Middle frontal gyrus (tissue), 1 donor: ENCODE measurements at regions not wholly inside any gene's neighbourhood (a gene's known extent, or its start where the extent isn't known, plus 50 kb on each side); places are given as distances from the start of the nearest gene placed in this dataset.
"Not testable (repeated sequence)": the region's sequence is repeated elsewhere in the genome, so short reads cannot be mapped to it uniquely, and the experiment has no call there.

Experiments
- DNase-seq: peaks from one replicate; pipeline ENCODE4 v3.0.0-alpha.2; 2015; ENCODE audit warnings: low spot score; ENCODE audit errors: extremely low spot score

DNA sequence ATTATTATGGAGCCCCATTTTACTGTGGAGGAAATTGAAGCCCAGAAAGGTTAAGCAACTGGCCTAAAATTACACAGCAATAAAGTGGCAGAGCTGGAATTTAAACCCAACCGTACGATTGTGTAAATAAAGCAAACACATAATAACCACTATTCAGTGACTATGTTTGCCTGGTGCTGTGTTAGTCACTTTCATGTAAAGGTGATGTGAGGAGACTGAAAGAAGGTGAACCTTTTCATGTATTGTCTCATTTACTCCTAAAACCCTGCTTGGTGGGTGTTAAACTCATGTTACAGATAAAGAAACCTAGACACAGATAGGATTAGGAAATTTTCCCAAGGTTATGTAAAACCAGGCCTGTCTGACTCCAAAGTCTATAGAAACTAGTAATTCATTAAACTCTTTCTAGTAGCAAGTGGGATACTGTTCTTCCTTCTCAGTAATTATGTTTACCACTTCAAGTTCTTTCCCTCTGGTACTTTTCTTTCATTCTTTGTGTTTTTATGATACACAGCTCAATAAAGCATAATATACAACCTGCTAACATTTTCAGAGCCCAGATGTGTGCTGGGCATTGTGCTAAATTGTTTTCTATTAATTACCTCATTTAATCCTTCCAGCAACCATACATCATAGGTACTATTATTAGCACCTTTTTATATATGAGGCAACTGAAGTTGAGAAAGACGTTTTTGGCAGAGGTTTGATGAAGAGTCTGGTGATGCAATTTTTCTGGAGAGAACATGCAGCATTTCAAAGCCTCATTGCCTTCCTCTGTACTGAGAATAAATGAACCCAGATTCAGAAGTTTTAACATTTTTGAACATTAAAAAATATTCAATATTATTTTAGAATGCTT, 202.7 kb downstream of the SPRY1 start:
- no peak for DNase-seq

DNA sequence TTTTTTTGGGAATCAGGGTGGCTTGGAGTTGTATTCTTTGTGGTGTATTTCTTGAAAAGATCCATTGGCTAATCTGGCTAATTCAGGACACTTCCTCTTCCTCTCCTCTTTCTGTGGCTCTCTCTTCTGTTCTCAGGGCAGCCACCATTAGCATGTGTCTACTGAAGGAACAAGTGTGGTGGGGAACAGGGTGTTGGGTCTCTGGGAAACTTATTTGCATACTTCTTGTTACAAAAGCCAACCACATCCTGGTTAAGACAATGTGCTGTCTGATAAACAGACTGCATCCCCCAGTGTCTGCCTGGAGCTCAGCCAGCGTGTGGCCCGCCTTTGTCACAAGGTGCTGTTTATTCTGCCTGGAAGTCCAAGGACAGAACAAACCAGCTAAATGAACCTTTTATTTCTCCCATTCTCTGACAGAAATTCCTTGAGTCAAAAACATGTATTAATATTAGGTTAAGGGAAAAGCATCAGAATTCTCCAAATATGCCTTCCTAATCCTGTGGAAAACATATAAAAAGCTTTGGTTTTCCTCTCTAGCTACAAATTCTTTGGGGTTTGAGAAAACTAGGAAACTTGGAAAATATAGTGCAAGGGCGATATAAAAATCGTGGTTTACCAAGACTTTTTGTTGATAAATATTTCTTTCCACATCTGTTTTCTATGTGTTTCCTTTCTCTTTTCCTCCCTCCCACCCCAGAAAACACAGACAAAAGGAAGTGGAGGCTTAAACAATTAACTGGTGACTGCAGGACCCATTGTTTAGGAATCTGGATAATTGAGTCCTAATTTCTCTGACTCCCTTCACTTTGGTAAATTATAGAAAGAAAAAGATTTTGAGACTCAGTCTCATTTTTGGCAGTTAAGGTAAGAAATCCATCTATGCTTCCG, 203.6 kb downstream of the SPRY1 start:
- DNase-seq: peak; percentile 14

DNA sequence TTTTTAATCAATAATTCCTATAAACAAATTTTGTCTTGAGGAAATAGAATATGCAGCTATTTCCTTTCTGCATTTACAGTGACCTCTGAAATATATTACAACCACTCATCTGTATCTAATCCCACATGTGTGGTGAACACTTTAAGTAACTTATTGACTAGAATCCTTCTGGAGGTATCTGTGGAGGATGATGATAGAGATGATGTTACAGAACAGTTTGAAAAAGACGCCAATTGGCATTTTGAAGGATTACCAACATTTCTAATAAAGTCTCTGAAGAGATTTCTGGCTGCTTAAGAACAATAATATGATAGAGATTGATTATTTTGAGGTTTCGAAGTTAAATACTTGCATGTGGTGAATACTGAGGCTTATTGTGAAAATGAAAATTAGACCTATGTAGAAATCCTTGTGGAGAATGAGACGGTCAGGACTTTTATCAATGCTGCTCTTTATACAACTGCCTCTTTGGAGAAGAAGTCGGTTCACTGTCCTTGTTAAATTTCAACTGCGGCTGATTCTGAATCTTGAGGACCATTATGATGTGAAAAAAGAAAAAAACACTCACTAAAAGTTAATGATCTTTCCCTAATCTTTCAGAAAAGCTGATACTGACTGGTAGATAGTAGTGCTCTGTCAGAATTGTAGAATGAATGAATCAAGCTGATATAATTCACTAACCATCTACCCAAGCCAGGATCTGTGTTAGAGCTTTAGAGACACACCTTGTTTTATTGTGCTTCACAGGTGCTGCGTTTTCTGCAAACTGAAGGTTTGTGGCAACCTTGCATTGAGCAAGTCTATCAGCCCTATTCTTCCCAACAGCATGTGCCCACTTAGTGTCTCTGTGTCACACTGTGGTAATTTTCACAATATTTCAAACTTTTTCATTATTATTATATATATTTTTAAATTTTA, 204.7 kb downstream of the SPRY1 start:
- no peak for DNase-seq

DNA sequence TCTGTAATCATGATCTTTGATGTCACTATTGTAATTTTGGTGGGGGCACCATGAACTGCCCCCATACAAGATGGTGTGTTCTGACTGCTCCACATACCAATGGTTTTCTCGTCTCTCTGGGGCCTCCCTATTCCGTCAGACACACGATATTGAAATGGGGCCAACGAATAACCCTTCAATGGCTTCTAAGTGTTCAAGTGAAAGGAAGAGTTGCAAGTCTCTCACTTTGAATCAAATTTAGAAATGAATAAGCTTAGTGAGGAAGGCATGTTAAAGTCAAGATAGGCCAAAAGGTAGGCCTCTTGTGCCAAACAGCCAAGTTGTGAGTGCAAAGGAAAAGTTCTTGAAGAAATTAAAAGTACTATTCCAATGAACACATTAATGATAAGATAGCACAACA, 205.4 kb downstream of the SPRY1 start:
- DNase-seq: no peak

DNA sequence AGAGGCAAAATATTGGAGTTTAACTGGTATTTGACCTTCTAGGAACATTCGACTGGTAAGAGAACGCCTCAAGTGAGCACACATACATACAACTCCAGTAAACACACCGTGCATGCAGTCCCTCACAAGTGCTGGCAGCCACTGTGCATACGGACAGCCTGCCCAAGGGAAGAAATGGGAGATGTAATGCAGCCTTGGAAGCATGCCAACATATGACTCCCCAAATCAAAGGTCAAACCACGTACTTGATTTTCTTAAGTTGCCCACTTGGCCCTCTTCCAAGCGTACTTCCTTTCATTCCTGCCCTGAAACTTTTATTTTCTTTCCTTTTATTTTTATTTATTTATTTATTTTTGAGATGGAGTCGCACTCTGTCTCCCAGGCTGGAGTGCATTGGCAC, 206.6 kb downstream of the SPRY1 start:
- DNase-seq: no peak

DNA sequence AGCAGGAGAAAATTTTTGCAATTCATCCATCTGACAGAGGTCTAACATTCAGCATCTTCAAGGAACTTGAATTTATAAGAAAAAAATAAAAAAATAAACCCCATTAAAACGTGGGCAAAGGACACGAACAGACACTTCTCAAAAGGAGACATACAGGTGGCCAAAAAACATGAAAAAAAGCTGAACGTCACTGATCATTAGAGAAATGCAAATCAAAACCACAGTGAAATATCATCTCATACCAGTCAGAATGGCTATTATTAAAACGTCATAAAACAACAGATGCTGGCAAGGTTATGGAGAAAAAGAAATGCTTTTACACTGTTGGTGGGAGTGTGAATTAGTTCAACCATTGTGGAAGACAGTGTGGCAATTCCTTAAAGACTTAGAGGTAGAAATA, 209.2 kb downstream of the SPRY1 start:
- not testable (repeated sequence) for DNase-seq

DNA sequence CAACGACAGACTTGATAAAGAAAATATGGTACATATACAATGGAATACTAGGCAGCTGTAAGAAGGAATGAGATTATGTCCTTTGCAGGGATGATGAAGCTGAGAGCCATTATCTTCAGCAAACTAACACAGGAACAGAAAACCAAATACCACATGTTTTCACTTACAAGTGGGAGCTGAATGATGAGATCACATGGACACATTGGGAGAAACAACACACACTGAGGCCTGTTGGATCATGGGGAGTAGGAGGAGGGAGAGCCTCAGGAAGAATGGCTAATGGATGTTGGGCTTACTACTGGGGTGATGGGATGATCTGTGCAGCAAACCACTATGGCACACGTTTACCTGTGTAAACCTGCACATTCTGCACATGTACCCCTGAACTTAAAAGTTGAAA, 209.7 kb downstream of the SPRY1 start:
- DNase-seq: no peak

DNA sequence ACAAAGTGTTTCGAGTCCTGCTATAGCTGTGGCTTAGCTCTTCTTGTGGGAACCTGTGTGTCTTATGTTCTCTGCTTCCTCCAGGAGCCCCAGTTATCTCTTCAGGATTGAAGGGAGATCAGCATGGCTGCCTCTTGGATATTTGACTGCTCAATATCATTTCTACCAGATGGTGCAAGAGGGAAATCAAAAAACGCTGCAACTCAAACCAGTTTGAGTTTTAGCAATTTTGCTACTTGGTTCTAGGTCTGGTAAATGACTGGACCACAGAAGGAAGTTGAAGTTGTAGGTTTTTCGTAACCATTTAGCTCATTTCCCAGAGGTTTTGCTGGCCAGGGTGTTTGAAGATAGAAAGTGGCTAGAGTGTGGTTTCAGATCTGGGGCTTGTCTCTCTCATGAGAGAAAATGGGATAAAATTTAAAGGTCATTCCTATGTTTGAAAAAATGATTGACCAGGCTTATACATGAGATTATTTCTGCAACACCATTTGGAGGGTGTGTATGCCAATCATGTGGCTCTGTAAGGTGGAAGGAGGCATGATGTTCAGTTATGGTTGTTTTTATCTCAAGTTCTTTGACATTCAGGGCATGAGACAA, 210.4 kb downstream of the SPRY1 start:
- DNase-seq: no peak

DNA sequence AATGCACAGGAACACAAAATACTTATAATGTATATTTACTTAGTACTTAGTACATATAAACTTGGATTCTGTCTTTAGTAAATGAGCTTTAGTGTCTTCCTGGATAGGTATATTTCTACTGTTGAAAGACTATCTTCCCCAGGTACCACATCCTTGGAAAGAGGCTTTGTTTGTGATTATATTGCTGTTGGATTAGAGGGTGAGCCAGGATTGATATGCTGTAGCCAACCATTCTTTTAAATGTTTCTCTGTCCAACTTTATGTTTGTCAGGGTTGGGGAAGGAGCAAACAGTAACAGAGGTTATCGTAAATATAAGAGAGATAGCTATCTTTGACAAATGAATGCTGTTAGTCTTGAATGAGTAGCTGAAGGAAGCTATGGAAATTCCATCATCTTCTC, 213.2 kb downstream of the SPRY1 start:
- no peak for DNase-seq

DNA sequence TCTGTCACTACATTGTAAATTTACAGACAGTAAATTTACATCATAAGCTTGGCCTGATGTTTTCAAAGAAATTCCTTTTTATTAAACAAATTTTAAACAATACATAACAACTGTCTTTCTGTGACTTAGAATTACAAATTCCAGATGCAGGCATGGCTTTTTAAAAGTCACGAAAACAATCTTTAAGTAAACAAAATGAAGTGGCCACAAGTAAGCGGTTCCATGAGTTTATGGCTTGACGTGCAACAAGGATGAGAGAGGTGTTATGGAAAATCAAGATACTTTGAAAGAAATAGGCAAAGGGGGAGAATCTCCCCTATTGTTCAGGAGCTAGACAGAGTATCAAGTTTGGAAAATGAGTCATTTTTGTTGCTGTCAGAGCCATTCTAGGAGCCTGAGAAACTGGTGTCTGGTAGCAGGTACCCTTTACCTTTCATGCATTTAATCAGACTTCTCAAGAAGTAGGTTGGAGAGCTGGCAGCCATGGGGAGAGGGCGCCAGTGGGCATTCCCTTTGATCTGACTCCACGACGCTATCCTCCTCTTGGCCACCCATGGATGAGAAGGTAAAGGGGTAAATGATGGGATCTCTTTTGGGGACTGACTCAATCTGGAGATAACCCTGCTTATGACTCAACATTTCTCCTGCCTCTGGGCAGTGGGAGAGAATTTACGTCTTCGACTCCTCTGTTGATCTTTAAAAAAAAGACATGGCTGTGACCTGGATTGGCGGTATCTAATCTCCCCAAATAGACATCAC, 217.2 kb downstream of the SPRY1 start:
- no peak for DNase-seq

DNA sequence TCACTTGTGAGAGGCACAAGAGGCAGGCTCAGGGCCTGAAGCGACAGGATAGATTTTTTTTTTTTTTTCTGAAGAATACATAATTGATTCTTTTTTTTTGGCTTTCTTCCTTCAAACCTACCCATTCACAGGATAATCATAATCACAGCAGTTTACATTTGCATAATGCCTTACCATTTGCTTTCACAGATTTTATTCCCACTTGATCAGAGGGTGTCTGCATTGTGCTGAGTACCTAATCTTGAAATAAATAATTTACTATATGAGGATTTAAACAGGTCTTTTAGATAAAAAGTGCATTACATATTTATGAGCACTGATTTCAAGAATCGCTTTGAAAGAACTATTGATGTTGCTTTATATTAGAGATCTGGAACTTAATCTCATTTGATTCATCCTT, 219.3 kb downstream of the SPRY1 start:
- DNase-seq: no peak

DNA sequence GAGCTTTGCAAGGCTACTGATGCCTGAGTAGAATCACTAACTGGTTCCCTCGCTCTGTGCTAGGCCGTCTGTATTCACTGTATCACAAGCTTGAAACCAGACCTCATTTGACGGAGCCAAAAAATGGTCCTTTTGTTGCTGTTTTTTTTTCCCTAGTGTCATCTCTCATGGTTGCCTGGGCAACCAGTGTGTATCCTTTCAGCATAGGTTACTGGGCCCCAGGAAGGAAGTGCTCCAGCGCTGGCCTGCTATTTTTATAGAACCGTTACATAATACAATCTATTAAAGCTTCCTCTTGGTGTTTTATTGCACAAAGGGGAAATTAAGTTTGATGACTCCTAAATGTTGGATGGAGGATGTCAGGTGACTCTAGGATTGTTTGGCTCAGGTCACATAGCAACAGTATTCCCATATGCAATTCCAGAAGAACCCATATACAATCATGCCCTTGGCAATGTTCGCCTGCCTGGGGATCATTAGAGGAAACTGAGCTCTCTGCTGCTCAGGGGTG, 220.4 kb downstream of the SPRY1 start:
- DNase-seq: peak; percentile 76

DNA sequence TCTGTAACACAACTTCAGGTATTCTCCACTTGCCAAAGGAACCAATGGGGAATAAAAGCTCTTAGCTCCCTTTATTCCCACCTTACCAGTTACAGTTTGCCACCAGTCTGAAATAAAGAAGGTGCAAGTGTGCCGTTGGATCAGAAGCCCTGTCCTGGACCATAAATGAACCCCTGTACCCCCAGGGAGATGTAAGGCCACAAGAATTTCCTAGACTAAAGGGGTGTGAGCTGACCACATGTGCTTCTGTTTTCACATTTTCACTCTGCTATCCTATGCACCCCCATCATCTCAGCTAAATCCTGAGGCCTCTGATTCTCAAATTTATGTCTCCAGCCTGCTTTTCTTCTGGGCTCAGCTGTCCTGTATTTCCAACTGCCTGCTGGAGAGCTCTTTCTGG, 221.2 kb downstream of the SPRY1 start:
- no peak for DNase-seq

DNA sequence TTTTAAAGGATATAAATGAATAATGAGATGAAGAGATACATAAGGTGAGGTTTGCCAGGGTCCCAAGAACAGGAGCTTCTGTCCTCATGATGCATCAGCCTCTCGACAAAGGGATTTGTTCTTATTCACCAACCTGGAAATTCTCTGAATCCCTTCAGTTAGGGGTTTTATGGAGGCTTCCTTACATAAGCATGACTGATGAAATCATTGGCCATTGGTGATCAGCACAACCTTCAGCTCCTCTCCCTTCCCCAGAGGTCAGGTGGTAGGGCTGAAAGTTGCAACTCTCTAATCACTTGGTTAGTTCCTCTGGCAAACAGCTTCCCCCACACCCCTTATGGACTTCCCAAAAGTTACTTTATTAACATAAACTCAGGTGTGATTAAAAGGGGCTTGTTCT, 222.0 kb downstream of the SPRY1 start:
- no peak for DNase-seq

DNA sequence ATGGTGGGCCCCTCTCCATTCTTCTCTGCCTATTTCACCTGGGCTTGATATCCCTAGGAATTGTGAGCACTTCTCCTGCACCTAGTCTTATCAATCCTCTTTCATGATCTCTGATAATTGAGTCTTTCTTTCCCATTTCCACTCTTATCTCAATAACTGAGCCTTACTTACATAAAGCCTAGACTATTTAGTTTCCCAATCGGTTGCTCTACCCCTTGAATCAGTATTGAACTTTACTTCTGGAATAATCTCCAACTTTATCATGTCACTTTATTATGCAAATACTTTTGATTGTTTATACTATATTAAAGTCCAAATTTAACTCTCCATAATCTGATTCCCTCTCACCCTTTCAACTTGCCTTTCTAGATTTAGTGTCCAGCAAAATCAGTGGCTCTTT, 222.7 kb downstream of the SPRY1 start:
- DNase-seq: no peak

DNA sequence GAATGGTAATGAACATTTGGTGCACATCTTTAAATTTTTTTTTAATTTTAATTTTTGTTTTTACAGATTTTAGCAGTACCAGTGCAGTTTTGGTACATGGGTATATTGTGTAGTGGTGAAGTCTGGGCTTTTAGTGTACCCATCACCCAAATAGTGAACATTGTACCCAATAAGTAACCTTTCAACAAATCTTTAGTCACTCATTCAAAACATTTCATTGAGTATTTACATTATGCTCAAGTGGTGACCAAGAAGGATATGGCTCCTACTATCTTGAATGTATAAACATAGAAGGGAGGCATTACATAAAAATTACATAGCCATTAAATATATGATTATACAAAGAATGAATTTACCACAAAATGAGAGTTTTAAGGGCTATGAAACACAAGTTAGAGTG, 223.3 kb downstream of the SPRY1 start:
- no peak for DNase-seq

DNA sequence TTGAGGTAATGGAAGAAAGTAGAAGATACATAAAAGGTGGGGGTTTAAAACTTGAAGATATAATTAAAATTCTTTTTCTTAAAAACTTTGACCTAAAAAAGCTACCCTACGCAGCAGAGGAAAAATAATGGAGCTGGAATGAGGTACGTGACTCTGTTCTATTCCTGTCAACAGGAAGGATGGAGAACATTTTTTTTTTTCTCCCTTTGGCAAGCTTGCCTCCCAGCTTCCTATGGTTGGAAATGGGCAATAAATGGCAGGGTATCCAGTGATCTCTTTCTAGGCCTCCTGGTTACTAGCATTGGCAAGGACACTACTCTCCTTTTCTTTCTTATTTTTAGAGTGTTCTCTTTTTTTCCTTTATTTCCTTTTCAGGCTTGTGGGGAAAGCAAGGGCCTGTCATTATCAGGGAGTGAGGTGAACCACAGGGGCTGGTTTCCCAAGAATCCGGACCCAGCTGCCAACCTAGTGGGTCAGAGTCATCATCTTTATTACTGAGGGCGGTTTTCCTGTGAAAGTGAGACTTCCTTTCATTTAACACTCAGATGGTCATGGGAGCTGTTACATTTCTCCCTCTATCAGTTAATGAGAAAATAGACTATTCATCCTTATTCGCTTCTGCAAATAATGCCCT, 224.6 kb downstream of the SPRY1 start:
- no peak for DNase-seq

DNA sequence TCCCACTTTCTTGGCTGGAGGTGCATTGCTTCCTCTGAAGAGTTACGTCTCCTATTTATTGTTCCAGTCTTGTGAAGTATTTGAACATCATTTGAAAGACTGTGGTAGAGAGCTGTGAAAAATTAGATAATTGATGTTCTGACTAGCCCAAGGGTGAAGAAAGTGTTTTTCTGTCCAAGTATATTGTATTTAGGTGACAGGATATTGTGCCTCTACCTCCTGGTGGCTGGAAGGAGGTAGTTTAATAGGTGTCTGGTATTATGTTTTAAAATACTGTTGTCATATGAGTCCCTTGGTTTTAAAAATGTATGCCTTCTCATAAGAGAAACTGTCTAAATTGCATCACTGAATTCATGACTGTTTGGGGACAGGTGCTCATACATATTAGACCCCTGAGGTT, 226.0 kb downstream of the SPRY1 start:
- no peak for DNase-seq

DNA sequence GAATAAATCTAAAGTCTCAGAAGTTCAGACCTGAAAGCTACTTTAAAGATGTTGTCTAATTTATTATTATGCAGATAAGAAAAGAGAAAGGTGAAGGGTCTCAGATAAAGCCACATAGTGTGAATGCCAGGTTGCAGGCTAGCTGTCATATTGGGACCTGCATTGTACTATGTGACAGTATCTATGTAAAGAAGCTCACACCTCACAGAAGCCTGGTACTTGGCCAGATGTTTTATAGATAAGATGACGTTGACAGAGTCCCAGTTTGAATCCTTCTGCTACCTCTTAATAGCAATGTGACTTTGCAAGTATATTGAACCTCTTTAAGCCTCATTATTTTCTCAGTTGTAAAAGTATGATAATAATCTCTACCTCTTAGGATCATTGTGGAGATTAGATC, 227.0 kb downstream of the SPRY1 start:
- no peak for DNase-seq

DNA sequence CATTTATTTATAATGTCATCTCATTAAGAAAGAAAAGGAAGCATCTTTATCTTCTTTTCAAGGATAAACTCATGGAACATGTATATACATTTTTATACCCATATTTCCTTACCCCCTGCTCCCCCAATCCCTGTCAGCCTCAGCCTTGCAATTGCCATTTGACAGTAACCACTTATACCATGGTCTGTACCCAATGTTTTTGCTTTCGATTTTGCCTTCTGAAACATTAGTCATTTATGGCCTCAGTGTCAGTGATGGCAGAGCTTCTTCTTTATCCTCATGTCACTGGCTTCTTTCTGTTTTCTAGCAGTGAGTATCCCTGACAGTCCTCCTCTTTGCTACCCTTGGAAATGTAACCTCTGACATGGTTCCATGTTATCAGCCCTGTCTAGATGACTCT, 228.4 kb downstream of the SPRY1 start:
- DNase-seq: no peak
